DMS53 treated with DMSO at 0.1 percent for 48 hours (cell line): ENCODE measurements at regions not wholly inside any gene's neighbourhood (a gene's known extent, or its start where the extent isn't known, plus 50 kb on each side); places are given as distances from the start of the nearest gene placed in this dataset.
"Not testable (repeated sequence)": the region's sequence is repeated elsewhere in the genome, so short reads cannot be mapped to it uniquely, and the experiment has no call there.

ENCODE experiments used
- DNase-seq: peaks from one replicate; lab custom pipeline; 2025; ENCODE audit not compliant: unreplicated experiment; lab: John Stamatoyannopoulos, UW

GRCh38 chr6:50457351-50457750, 256.0 kb upstream of the TFAP2D start:
- DNase-seq = no peak

- DNase-seq = no peak
Observed at GRCh38 chr6:50461696-50462095, 251.6 kb upstream of the TFAP2D start.

GRCh38 chr6:50463931-50464330, 249.4 kb upstream of the TFAP2D start:
- no peak for DNase-seq

- no peak for DNase-seq
Observed at GRCh38 chr6:50467931-50468330, 245.4 kb upstream of the TFAP2D start.

GRCh38 chr6:50471041-50471440, 242.3 kb upstream of the TFAP2D start:
- DNase-seq = no peak

GRCh38 chr6:50510361-50510760, 203.0 kb upstream of the TFAP2D start:
- DNase-seq = no peak

GRCh38 chr6:50520326-50521266, 192.7 kb upstream of the TFAP2D start:
- no peak for DNase-seq

GRCh38 chr6:50524341-50524740, 189.0 kb upstream of the TFAP2D start:
- DNase-seq = no peak

- no peak for DNase-seq
Observed at GRCh38 chr6:50527985-50528384, 185.3 kb upstream of the TFAP2D start.

GRCh38 chr6:50539447-50539846, 173.9 kb upstream of the TFAP2D start:
- DNase-seq = no peak

- no peak for DNase-seq
Observed at GRCh38 chr6:50541941-50542340, 171.4 kb upstream of the TFAP2D start.

GRCh38 chr6:50543666-50544065, 169.7 kb upstream of the TFAP2D start:
- DNase-seq = no peak

- DNase-seq = no peak
Observed at GRCh38 chr6:50549026-50549425, 164.3 kb upstream of the TFAP2D start.

- DNase-seq = no peak
Observed at GRCh38 chr6:50549475-50549874, 163.9 kb upstream of the TFAP2D start.

- DNase-seq = no peak
Observed at GRCh38 chr6:50555982-50556381, 157.3 kb upstream of the TFAP2D start.

- no peak for DNase-seq
Observed at GRCh38 chr6:50565004-50565403, 148.3 kb upstream of the TFAP2D start.

- DNase-seq = not testable (repeated sequence)
Observed at GRCh38 chr6:50571230-50571629, 142.1 kb upstream of the TFAP2D start.

GRCh38 chr6:50585441-50586330, 127.6 kb upstream of the TFAP2D start:
- DNase-seq = no peak

GRCh38 chr6:50586331-50586675, 127.0 kb upstream of the TFAP2D start:
- no peak for DNase-seq

- no peak for DNase-seq
Observed at GRCh38 chr6:50589751-50590470, 123.4 kb upstream of the TFAP2D start.

- DNase-seq = no peak
Observed at GRCh38 chr6:50591135-50591534, 122.2 kb upstream of the TFAP2D start.
